ENCODE measurements at regions not wholly inside any gene's neighbourhood (a gene's known extent, or its start where the extent isn't known, plus 50 kb on each side); places are given as distances from the start of the nearest gene placed in this dataset.
"Not testable (repeated sequence)": the region's sequence is repeated elsewhere in the genome, so short reads cannot be mapped to it uniquely, and the experiment has no call there.

DNA sequence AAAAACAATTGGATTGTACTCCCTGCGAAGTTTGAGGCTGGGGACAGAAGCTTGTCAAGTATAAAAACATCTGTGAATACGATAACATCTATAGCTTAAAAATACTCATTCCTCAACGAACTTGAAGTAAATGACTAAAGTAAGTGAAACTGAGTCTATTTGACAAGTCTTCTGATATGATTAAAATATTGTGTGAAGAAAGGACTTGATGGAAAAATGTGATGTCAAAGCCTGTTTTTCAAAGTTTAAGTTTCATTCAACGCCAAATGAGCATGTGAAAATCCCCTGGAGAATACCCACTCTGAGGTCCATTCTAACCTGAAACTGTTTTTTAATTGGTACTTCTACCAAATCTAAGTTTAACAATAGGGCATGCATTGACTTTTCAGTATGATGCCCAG lies 122.3 kb upstream of the MDFIC start:
- H3K27ac ChIP-seq, result no peak overlapping the region
- DNase-seq (ENCODE audit: low read depth, low spot score), result no peak

DNA sequence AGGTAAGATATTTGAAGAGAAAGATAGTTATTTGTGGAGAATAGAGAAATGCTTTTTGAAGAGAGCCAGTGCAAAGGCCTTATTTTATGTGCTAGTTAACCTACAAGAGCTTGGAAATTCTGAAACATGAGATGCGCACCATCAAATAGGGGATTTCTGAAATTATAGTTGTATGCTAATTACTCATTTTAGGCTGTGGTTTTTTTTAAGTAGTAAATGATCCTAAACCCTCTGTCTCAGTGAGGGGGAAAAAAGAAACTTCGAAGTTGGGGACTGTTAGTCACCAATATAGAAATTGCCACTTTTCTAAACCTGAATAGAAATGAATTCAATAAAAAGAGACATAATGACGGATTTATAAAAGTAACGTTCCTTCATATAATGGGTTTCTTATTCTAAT lies 119.3 kb upstream of the MDFIC start:
- no peak for DNase-seq (ENCODE audit: low read depth, low spot score)

DNA sequence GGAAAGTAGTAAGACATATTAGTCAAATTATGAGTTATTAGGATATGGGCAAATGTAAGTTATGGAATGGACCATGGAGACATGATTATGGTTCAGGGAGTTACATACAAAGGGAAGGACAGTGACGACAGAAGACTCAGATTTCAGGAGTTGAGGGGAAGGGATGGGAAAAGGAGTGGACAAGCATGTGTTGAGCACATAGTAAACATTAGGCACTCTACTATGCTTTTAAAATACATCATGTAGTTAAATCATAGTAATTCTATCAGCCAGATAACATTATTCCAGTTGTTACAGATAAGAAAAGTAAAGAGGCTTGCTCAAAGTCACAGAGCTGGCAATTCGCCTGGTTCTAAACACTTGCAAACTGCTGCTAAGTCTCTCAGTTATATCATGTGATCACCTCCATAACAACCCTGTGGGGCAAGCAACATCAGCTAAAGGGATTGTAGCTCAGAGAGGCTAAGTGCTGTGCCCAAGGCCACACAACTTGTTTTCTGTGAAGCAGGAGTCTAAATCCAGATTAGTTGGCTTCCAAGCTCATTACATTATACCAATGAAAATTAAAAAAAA lies 115.2 kb upstream of the MDFIC start:
- no peak for DNase-seq (ENCODE audit: low read depth, low spot score)
- H3K27ac ChIP-seq, result no peak overlapping the region

More for the DNA sequence above, 119.3 kb upstream of the MDFIC start:
- H3K27ac ChIP-seq, result no peak overlapping the region

DNA sequence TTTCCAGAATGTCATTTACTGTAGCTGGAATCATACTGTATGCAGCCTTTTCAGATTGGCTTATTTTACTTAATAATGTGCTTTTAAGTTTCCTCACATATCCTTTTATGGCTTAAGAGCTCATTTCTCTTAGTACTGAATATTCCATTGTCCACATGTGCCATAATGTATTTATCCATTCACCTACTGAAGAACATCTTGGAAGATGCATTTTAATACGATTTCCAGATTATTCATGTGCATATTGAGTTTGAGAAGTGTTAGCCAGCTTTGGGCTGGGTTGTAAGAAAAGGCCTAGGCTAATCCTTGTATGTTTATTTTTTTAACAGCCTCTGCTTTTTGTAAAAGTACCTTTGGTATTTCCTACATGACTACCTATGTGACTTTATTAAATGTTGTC lies 109.3 kb upstream of the MDFIC start:
- no peak overlapping the region for H3K27ac ChIP-seq
- DNase-seq (ENCODE audit: low read depth, low spot score), result no peak

DNA sequence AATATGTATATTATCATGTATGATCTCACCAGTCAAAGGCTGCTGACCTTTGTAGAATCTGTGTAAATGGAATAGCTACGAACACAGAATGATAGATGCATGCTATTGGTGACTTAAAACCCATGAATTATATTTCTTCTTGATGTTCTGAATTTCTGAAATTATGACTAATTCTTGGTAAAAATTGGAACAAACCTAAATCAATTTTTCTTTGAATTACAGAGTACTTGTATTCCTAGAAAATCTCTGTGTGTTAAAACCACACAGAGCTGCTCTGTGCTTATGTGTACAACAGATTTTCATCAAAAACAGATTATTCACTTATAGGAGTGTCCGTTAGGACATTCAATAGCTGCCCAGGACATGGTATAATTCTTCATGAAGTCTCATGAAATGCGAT lies 108.3 kb upstream of the MDFIC start:
- DNase-seq (ENCODE audit: low read depth, low spot score), result no peak
- no peak overlapping the region for H3K27ac ChIP-seq

DNA sequence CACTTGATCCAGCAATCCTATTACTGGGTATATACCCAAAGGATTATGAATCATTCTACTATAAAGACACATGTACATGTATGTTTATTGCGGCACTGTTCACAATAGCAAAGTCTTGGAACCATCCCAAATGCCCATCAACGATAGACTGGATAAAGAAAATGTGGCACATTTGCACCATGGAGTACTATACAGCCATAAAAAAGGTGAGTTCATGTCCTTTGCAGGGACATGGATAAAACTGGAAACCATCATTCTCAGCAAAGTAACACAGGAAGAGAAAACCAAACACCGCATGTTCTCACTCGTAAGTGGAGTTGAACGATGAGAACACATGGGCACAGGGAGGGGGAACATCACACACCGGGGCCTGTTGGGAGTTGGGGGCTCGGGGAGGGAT lies 104.9 kb upstream of the MDFIC start:
- H3K27ac ChIP-seq; DNase-seq (ENCODE audit: low read depth, low spot score): not testable (repeated sequence)

DNA sequence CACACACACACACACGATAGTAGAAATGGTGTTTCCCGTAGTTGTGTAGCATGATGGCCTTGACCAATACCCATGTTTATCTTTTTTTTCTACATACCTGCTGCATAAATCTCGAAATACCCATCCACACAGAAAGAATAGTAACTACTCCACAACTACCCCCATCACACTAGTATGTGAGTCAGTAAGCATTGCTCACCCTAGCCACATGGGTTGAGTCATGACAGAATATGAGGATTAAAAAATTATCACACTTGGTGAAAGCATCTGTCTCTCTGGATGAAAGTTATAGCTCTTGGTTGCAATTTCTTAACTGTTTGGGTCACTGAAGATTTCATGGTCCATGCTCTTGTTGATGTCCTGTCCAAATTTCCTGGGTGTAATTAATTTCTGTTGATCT lies 103.4 kb upstream of the MDFIC start:
- peak overlapping the region; percentile 92 for H3K27ac ChIP-seq
- peak; percentile 51 for DNase-seq (ENCODE audit: low read depth, low spot score)

DNA sequence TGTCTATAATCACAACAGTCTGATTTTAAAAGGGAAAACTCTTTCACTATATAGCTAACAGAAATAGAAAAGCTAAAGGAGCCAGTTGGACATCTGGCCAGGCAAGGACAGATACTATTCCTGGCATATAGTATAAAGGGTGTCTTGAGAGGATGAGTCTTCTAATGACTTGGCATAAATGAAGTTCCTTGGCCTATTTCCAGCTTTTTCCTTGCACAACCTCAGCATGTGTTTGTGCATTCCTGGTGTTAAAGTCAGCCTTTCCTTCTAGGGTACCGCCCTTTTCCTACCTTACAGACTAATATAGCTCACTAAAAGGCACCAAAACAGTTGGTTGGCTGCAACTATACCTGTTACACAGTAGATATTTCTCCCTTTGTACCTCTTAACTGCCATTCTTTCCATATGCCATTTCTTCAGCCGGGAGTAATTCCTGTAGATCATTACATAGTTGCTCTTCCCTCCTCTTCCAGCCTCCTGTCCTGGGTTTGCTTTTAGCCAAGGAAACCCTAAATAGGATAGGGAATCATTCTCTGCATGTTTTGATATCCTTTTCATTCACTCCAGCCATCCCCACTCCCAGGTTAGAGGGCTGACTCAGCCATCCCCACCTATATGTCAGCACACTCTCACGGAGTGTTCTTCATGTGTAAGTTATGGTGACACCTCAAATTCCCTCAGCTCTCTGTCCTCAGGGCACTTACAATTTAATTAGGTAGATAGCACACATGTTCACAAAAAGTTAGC lies 102.1 kb upstream of the MDFIC start:
- DNase-seq (ENCODE audit: low read depth, low spot score), result peak; percentile 97
- peak overlapping the region; percentile 92 for H3K27ac ChIP-seq

DNA sequence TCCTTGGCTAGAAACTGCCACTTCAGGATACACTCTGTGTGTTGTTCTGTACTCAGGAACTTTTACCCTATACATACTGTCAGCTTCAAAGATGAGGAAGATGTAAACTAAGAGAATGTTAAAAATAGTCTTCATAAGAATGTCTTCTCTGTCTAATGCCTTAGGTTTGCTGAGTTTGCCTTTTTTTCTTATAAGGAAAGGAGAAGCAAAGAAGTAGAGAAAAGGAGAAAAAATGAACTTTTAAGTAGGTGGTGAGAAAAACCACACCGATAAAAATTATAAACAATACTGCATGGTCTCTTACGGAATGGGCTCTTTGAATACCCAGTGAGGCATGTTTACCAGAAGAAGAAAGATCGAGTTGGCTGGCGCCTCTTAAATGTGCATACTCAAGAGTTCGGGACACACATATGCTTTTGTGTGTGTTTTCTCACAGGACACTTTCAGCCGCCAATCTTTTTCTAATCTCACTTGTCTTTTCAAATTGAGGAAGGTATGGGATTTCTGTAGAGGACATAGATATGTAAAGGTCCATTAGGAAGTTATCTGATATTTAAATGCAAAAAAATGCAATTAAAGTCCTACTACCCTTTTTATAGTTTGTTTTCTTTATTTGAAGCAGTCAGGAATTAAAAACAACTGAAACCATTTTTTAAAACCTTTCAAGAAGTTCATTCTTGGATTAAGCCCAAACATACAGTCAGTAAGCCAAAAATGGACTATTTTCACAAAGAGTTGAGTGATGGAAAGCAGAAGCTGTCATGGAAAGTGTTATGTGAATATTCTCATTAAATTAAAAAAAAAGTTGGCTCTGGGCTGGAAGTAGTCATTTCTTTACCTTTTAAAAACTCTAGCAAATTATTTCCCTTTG lies 100.6 kb upstream of the MDFIC start:
- no peak for DNase-seq (ENCODE audit: low read depth, low spot score)
- H3K27ac ChIP-seq, result peak overlapping the region; percentile 92

DNA sequence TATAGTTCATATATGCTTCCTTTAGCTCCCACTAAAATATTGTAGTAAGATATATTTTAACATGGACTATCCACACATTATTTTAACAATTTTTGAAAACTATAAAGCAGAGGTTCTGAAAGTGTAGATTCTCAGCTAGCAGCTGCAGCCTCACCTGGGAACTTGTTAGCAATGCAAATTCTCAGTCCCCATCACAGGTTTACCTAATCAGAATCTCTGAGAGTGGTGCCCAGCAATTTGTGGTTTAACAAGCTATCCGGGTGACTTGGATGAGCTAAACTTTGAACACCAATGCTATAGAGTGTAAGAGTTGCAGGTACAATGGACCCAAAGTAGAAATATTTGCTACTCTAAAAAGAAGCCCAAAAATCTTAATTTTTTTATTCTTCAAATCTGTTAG lies 99.8 kb upstream of the MDFIC start:
- no peak for DNase-seq (ENCODE audit: low read depth, low spot score)

DNA sequence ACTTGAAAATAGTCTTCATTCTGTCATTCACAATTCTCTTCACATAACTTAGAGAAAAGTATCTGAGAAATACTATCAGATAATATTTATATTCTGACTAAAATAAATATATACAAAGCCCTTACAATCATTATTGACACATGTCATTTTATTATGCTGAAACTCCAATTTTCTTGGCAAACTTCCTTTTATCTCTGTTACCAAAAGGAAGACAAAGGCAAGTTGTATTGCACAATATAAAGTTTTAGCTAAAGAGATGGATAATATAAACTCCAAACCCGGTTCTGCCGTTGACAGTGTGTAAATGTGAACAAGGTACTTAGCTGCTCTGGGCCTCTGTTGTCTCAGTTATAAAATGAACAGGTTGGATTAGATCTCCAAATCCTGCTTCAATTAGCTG lies 99.0 kb upstream of the MDFIC start:
- DNase-seq (ENCODE audit: low read depth, low spot score), result no peak
- H3K27ac ChIP-seq, result peak overlapping the region; percentile 5

More for the DNA sequence above, 99.8 kb upstream of the MDFIC start:
- H3K27ac ChIP-seq, result no peak overlapping the region

DNA sequence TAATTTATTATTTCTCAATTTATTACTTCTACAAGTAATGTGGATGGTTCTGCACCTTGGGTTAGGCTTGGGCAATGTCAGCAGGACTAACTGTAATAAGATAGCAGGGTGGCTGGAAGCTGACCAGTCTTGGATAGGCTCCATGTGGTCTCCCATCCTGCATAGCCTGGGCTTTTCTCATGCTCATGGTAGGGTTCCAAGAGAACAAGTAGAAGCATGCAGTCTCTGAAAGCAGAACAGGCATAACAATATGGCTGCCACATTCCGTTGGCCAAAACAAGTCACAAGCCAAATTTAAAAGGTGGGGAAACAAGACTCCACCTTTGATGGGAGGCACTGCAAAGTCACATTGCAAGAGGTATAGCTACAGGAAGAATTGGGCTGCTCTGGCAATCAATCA lies 98.6 kb upstream of the MDFIC start:
- DNase-seq (ENCODE audit: low read depth, low spot score), result peak; percentile 65
- H3K27ac ChIP-seq, result peak overlapping the region; percentile 5

DNA sequence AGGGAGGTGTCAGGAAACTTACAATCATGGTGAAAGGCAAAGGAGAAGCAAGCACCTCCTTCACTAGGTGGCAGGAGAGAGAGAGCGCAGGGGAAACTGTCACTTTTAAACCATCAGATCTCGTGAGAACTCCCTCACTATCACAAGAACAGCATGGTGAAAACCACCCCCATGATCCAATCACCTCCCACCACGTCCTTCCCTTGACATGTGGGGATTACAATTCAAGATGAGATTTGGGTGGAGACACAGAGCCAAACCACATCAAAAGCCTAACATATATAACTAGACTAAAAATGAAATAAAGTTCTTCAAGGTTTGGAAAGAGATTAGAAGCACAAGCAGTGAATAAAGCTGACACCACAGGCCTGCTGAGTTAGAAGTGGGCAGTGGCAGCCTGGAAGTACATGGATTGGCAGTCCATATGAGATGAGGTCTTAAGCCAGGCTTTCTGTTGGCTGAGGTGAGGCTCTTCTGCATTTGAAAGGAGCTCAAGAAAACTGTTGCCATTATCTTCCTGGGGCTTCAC lies 96.4 kb upstream of the MDFIC start:
- DNase-seq (ENCODE audit: low read depth, low spot score), result no peak

DNA sequence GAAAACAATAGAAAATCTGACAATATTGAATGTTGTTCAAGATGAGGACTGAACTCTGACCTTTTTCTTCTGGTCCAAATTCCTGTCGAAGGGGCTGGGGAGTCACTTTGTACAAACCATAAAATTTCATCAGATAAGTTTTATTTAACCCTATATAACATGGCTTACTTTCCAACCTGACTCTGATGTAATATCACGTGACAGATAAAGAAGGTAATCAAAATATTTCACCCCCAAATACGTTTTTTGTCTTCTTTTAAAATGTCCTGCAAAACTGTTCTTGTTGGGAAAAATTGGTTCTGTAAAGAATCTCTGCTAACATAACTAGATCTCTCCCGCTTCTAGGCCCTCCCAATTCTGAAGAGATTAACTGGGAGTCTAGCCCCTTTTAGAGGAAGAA lies 90.9 kb upstream of the MDFIC start:
- no peak overlapping the region for H3K27ac ChIP-seq
- no peak for DNase-seq (ENCODE audit: low read depth, low spot score)

More for the DNA sequence above, 96.4 kb upstream of the MDFIC start:
- H3K27ac ChIP-seq, result no peak overlapping the region

DNA sequence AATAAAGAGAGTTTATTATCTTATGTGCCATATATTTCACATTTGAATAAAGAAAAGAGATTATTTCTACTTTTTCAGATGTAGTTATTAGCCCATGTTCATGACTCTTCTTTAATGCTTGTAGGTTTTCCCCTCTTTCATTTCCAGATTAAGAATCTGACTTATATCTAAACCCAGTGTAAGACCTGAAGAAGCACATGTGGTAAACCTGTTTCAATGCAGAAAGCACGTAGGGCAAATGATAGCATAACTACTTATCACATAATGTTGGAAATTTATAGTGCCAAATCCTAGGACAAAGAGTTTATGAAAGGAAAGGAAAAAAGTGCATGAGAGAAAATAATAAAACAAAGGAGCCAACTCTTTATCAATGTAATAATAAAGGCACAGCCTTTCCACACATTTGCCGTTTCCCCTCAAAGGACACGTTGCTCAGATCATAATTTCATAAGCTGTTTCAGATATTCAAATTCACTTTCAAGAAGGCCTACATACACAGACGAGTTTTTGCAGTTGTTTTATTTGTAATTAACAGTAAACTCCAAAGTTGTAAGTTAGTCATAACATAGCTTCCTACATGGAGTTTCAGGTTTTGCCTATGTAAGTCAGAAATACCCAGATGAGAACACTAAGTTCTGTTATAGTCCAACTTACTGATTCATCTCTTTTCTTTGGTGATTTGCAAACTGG lies 88.8 kb upstream of the MDFIC start:
- no peak overlapping the region for H3K27ac ChIP-seq
- DNase-seq (ENCODE audit: low read depth, low spot score), result no peak

DNA sequence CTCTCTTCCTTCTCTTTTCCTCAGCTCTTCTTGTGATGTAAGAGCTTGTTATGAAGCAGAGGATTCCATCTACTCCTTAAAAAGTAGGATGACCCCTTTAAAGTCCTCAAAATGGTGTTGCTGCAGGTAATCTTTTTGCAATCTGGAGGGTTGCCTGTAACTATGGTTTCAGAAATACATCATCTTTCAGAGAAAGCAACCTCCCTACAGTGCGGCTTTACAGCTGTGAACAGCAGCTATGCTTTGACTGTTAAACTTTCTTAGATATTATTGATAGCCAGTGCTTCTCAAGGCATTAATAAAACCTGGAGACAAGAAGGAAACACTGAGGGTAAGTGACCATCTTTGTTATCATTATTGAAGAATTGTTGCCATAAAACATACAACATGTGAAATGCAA lies 86.6 kb upstream of the MDFIC start:
- DNase-seq (ENCODE audit: low read depth, low spot score), result no peak

DNA sequence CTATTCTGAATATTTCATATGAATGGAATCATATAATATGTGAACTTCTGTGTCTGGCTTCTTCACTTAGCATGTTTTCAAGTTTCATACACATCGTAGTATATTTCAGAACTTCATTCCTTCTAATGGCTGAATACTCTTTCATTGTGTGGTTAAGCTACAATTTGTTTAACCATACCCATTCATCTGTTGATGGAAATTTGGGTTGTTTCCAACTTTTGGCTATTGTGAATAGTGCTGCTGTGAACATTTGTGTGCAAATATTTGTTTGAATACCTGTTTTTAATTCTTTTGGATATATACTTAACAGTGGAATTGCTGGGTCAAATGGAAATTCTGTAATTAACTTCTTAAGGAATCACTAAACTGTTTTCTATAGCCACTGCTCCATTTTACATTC lies 86.0 kb upstream of the MDFIC start:
- H3K27ac ChIP-seq, result no peak overlapping the region
- DNase-seq (ENCODE audit: low read depth, low spot score), result no peak

More for the DNA sequence above, 86.6 kb upstream of the MDFIC start:
- H3K27ac ChIP-seq, result no peak overlapping the region

DNA sequence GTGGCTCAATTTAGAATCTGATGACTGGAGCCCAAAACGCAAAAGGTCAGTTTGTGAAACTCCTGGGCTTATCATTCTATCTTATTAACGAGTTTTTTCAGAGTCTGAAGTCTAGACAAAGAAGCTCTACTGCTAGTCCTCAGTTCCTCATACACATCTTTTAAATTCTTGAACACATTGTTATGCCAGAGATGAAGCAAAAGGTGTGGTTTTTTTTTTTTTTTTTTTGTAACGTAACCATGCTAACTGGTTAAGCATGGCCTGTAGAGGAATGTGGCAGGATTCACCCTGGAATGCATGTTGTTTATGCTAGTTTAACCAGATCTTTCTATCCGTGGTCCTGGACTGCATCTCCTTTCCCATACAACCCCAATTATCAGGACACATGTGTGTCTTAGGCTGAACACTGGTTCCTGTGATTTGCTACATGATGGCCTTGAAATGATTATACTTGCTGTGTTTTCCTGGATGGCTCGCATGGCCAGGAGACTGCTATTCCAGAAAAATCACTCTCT lies 79.3 kb upstream of the MDFIC start:
- H3K27ac ChIP-seq, result no peak overlapping the region
- DNase-seq (ENCODE audit: low read depth, low spot score), result no peak

DNA sequence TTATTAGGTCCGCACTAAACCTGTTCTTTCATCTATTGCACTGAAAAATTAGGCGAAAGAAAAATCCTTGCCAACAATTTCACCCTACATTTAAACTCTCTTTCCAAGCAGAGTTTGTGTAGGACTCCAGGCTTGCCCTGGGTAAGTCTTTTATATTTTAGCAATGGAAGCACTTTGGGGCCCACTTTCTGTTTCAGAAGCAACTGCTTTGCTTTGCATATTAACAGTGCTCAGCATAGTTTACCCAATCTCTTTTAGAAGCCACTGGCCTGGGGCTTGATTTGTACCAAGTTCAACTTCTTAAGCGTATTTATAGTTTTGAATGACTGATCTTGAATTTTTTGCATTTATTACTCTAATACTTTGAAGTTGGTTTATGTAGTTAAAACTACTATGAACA lies 78.8 kb upstream of the MDFIC start:
- H3K27ac ChIP-seq, result no peak overlapping the region
- DNase-seq (ENCODE audit: low read depth, low spot score), result no peak

DNA sequence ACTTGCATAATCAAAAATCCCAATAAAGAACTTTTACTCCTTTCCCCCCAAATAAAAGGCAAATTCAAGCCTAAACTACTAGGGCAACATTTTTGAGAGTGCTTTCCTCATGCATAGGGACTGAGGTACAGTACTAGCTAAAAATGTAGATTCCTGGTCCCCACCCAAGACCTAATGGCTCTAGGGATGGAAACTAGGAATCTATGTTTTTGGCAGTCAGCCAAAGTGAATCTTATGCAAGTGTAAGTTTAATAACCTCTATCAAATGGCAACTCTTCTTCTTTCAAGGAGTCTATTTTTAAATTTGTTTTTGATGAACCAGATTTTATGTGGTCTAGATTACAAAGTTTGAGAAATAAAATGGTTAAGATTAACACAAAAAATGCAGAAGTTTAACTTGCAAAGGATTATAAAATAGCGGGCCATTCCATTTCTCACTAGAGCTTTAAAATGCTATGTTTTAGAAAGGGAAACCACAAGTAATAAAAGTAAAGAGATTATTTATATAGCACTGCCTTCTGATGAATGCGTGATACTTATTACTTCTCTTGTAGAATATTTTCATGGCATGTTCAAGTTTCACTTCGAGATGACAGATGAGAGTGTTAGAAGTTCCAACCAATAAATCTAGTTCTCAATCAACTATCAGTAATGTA lies 70.4 kb upstream of the MDFIC start:
- no peak for DNase-seq (ENCODE audit: low read depth, low spot score)
- H3K27ac ChIP-seq, result no peak overlapping the region

Measured in epithelial cell of prostate (primary cell).